ENCODE measurements at regions not wholly inside any gene's neighbourhood (a gene's known extent, or its start where the extent isn't known, plus 50 kb on each side); places are given as distances from the start of the nearest gene placed in this dataset.

DNA sequence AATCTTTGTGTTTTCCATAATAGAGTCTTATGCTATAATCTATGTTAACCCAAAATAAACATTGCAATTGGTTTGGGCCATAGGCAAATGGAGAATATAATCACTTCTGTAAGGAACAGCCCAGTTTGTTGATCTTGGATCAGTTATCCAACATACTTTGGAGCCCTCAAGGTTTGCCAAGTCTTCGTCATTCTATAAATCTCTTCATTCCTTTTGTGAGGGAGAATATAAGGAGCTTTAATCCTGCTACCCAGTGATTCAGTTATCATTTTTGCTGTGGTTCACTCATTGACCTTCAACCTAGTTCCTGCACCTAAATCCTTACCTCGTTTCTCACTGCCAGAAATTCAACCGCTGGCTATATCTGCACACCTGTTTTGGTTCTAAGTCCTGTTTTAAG, 500.3 kb upstream of the PTCHD4 start:
- intact Hi-C loops (cut with micrococcal nuclease), result no loop called here
- no TSS peak for BruUV-seq (replicated peaks)
- no peaks in the 10 kb centered on the region for H3K9me2 ChIP-seq (ENCODE audit: insufficient read depth)
- H3K36me3 ChIP-seq (ENCODE audit: control insufficient read depth in 1 of 2, insufficient read depth in 2 of 2, low read length in 2 of 2), result no peaks in the 10 kb centered on the region
- H3K4me3 ChIP-seq (replicated peaks in 1 of 2; ENCODE audit: low read depth in 1 of 2, low read length in 2 of 2), result no peak overlapping the region
- no peaks in the 10 kb centered on the region for H4K20me1 ChIP-seq (ENCODE audit: insufficient read depth)
- H3K4me2 ChIP-seq (ENCODE audit: low read length), result no peak overlapping the region
- DNase-seq (ENCODE audit: low read depth, low spot score), result no peak
- ATAC-seq, result no peak
- TF ChIP-seq, protein P1, sequence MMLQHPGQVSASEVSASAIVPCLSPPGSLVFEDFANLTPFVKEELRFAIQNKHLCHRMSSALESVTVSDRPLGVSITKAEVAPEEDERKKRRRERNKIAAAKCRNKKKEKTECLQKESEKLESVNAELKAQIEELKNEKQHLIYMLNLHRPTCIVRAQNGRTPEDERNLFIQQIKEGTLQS (IDR thresholded peaks at IDR 0.05), result no peak
- TF ChIP-seq CBX3 (IDR thresholded peaks at IDR 0.05; ENCODE audit: low read depth), result no peak
- TF ChIP-seq ZNF274 (IDR thresholded peaks at IDR 0.05; ENCODE audit: low read depth, low read length), result no peak
- no peak for TF ChIP-seq YY1 (IDR thresholded peaks at IDR 0.05; ENCODE audit: extremely low read depth, insufficient replicate concordance, low read depth, low read length)
- H2AFZ ChIP-seq (ENCODE audit: low read depth, low read length, poor library complexity, severe bottlenecking), result no peak overlapping the region
- no peaks in the 10 kb centered on the region for H3K79me2 ChIP-seq (ENCODE audit: insufficient read depth, low read length)
- H3K27ac ChIP-seq (ENCODE audit: low read depth, low read length), result no peak overlapping the region
- ChIA-PET CTCF (no interaction called here), RAD21 (ENCODE audit: low non-redundant PET in 1 of 2, low total read pairs in 2 of 2, uncharacterized antibody in 2 of 2, unreplicated experiment in 2 of 2) (no interaction called here), POLR2A (no interaction called here)
- H3K27me3 ChIP-seq (ENCODE audit: insufficient read depth, low read length), result no peaks in the 10 kb centered on the region
- H3K9ac ChIP-seq (ENCODE audit: low read length), result no peak overlapping the region
- H3K9me3 ChIP-seq (ENCODE audit: control insufficient read depth in 1 of 2, insufficient read depth in 1 of 2, low read depth in 1 of 2, low read length in 2 of 2), result no peaks in the 10 kb centered on the region
- H3K4me1 ChIP-seq (ENCODE audit: control insufficient read depth in 1 of 2, insufficient read depth in 2 of 2, low read length in 2 of 2), result no peaks in the 10 kb centered on the region

DNA sequence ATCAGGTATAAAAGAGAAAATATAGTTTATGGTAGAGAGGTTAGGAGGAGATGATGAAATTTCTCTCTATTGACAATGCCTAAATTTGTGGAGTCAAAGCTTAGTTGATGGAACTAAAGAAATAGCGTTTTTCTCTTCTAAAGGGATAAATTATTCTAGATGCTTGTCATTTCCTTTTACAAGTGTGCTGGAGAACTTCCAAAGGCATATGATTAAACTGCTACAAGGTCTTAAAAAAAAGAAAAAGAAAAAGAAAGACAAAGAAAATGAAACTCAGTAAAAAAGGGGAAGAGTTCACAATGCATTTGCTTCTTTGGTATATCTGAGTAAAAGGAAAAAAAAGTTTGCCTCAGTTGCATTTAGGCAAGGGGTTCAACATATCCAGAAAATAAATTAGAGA, 499.8 kb upstream of the PTCHD4 start:
- ChIA-PET CTCF (no interaction called here), RAD21 (ENCODE audit: low non-redundant PET in 1 of 2, low total read pairs in 2 of 2, uncharacterized antibody in 2 of 2, unreplicated experiment in 2 of 2) (no interaction called here), POLR2A (no interaction called here)
- Histone ChIP-seq H4K20me1 (ENCODE audit: insufficient read depth) (no peaks in the 10 kb centered on the region), H3K36me3 (ENCODE audit: control insufficient read depth in 1 of 2, insufficient read depth in 2 of 2, low read length in 2 of 2) (no peaks in the 10 kb centered on the region), H3K9me3 (ENCODE audit: control insufficient read depth in 1 of 2, insufficient read depth in 1 of 2, low read depth in 1 of 2, low read length in 2 of 2) (no peaks in the 10 kb centered on the region), H3K4me3 (replicated peaks in 1 of 2; ENCODE audit: low read depth in 1 of 2, low read length in 2 of 2) (no peak overlapping the region), H3K9me2 (ENCODE audit: insufficient read depth) (no peaks in the 10 kb centered on the region), H3K4me1 (ENCODE audit: control insufficient read depth in 1 of 2, insufficient read depth in 2 of 2, low read length in 2 of 2) (no peaks in the 10 kb centered on the region), H3K4me2 (ENCODE audit: low read length) (no peak overlapping the region), H3K27me3 (ENCODE audit: insufficient read depth, low read length) (no peaks in the 10 kb centered on the region), H3K9ac (ENCODE audit: low read length) (no peak overlapping the region), H3K27ac (ENCODE audit: low read depth, low read length) (no peak overlapping the region), H2AFZ (ENCODE audit: low read depth, low read length, poor library complexity, severe bottlenecking) (no peak overlapping the region), H3K79me2 (ENCODE audit: insufficient read depth, low read length) (no peaks in the 10 kb centered on the region)
- no peak for ATAC-seq
- TF ChIP-seq, protein P2, sequence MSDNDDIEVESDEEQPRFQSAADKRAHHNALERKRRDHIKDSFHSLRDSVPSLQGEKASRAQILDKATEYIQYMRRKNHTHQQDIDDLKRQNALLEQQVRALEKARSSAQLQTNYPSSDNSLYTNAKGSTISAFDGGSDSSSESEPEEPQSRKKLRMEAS (IDR thresholded peaks at IDR 0.05), result no peak
- TF ChIP-seq, protein P3, sequence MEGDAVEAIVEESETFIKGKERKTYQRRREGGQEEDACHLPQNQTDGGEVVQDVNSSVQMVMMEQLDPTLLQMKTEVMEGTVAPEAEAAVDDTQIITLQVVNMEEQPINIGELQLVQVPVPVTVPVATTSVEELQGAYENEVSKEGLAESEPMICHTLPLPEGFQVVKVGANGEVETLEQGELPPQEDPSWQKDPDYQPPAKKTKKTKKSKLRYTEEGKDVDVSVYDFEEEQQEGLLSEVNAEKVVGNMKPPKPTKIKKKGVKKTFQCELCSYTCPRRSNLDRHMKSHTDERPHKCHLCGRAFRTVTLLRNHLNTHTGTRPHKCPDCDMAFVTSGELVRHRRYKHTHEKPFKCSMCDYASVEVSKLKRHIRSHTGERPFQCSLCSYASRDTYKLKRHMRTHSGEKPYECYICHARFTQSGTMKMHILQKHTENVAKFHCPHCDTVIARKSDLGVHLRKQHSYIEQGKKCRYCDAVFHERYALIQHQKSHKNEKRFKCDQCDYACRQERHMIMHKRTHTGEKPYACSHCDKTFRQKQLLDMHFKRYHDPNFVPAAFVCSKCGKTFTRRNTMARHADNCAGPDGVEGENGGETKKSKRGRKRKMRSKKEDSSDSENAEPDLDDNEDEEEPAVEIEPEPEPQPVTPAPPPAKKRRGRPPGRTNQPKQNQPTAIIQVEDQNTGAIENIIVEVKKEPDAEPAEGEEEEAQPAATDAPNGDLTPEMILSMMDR (IDR thresholded peaks at IDR 0.05 in 2 of 3, conservative IDR thresholded peaks at IDR 0.05 in 1 of 3; ENCODE audit: borderline replicate concordance in 1 of 3, insufficient read depth in 1 of 3, low read depth in 2 of 3, low read length in 2 of 3), result no peak
- TF ChIP-seq JUND (IDR thresholded peaks at IDR 0.05), result no peak
- TF ChIP-seq SIN3A (IDR thresholded peaks at IDR 0.05; ENCODE audit: low read depth), result no peak
- no peak for TF ChIP-seq ZNF274 (IDR thresholded peaks at IDR 0.05; ENCODE audit: low read depth, low read length)
- TF ChIP-seq YY1 (IDR thresholded peaks at IDR 0.05; ENCODE audit: extremely low read depth, insufficient replicate concordance, low read depth, low read length), result no peak
- no peak for TF ChIP-seq SRF (IDR thresholded peaks at IDR 0.05; ENCODE audit: low read depth)
- TF ChIP-seq EZH2 (IDR thresholded peaks at IDR 0.05), result no peak
- intact Hi-C loops (cut with micrococcal nuclease), result no loop called here
- no TSS peak for BruUV-seq (replicated peaks)
- no peak for DNase-seq (ENCODE audit: low read depth, low spot score)
